Stimulated activated CD4-positive, alpha-beta T cell treated with anti-CD3 and anti-CD28 coated beads, Interleukin-4, amount 100 ng/mL, for 48 hours (primary cell): ENCODE measurements at regions not wholly inside any gene's neighbourhood (a gene's known extent, or its start where the extent isn't known, plus 50 kb on each side); places are given as distances from the start of the nearest gene placed in this dataset.
A peak's percentile ranks its signal among the peaks of the same experiment; 100 is the strongest.

Experiments
- DNase-seq, 2 donors: peaks; one replicate each; pipeline ENCODE4 v3.0.0-alpha.2; 2020; ENCODE audit warnings: low read depth in 2 of 2

- no peak for DNase-seq
Measured at GRCh38 chr15:70308735-70309434, 211.2 kb upstream of the TLE3 start.

GRCh38 chr15:70308011-70308734 is 210.5 kb upstream of the TLE3 start:
- peak in 1 of 2 donors; percentile 5 for DNase-seq

GRCh38 chr15:70306582-70306981 is 208.9 kb upstream of the TLE3 start:
- DNase-seq = no peak

- DNase-seq = no peak
Measured at GRCh38 chr15:70306081-70306480, 208.4 kb upstream of the TLE3 start.

- DNase-seq = no peak
Measured at GRCh38 chr15:70303981-70304380, 206.3 kb upstream of the TLE3 start.

- no peak for DNase-seq
Measured at GRCh38 chr15:70302360-70302759, 204.6 kb upstream of the TLE3 start.

- no peak for DNase-seq
Measured at GRCh38 chr15:70301396-70301795, 203.7 kb upstream of the TLE3 start.

GRCh38 chr15:70299931-70300869 is 202.5 kb upstream of the TLE3 start:
- DNase-seq = peak; percentile 49 to 73

- no peak for DNase-seq
Measured at GRCh38 chr15:70297465-70298058, 199.8 kb upstream of the TLE3 start.

GRCh38 chr15:70294731-70295305 is 197.1 kb upstream of the TLE3 start:
- DNase-seq = no peak

GRCh38 chr15:70293591-70294470 is 196.1 kb upstream of the TLE3 start:
- DNase-seq = no peak

- DNase-seq = no peak
Measured at GRCh38 chr15:70293138-70293537, 195.4 kb upstream of the TLE3 start.

GRCh38 chr15:70292076-70292760 is 194.5 kb upstream of the TLE3 start:
- no peak for DNase-seq

GRCh38 chr15:70291305-70292075 is 193.8 kb upstream of the TLE3 start:
- DNase-seq = no peak

GRCh38 chr15:70290708-70291107 is 193.0 kb upstream of the TLE3 start:
- no peak for DNase-seq

GRCh38 chr15:70289191-70289955 is 191.7 kb upstream of the TLE3 start:
- DNase-seq = no peak

GRCh38 chr15:70286113-70286806 is 188.5 kb upstream of the TLE3 start:
- no peak for DNase-seq
